ENCODE measurements at regions not wholly inside any gene's neighbourhood (a gene's known extent, or its start where the extent isn't known, plus 50 kb on each side); places are given as distances from the start of the nearest gene placed in this dataset.

DNA sequence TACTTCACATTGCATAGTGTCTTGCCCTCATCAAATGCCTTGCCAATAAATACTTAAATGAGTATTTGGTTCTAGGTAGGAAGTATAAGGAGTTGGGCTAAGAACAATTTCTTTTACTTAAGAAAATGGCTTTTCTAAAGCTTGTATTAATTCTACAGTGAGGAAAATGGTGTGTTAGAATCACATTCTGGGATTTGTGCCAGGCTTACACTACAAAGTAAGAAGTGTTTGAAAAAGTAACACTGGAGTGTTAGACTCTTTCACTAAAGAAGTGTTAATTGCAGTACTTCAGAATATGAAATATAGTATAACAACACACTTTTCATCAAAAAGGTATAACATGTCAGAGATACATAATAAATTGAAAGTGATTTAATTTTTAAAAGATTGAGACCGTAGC lies 328.7 kb downstream of the C3orf38 start:
- TF ChIP-seq ZNF263 (CRISPR knock-in tag; IDR thresholded peaks at IDR 0.05; ENCODE audit: low read depth), result no peak
- TF ChIP-seq, protein P1, sequence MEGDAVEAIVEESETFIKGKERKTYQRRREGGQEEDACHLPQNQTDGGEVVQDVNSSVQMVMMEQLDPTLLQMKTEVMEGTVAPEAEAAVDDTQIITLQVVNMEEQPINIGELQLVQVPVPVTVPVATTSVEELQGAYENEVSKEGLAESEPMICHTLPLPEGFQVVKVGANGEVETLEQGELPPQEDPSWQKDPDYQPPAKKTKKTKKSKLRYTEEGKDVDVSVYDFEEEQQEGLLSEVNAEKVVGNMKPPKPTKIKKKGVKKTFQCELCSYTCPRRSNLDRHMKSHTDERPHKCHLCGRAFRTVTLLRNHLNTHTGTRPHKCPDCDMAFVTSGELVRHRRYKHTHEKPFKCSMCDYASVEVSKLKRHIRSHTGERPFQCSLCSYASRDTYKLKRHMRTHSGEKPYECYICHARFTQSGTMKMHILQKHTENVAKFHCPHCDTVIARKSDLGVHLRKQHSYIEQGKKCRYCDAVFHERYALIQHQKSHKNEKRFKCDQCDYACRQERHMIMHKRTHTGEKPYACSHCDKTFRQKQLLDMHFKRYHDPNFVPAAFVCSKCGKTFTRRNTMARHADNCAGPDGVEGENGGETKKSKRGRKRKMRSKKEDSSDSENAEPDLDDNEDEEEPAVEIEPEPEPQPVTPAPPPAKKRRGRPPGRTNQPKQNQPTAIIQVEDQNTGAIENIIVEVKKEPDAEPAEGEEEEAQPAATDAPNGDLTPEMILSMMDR (IDR thresholded peaks at IDR 0.05), result no peak
- no peak for TF ChIP-seq CREB1 (CRISPR knock-in tag; IDR thresholded peaks at IDR 0.05)
- no peak for TF ChIP-seq ZBTB21 (CRISPR knock-in tag; IDR thresholded peaks at IDR 0.05; ENCODE audit: borderline replicate concordance)
- no peak for TF ChIP-seq MXD4 (CRISPR knock-in tag; IDR thresholded peaks at IDR 0.05; ENCODE audit: borderline replicate concordance)
- no peak for TF ChIP-seq SMAD3 (CRISPR knock-in tag; IDR thresholded peaks at IDR 0.05; ENCODE audit: borderline replicate concordance)
- TF ChIP-seq NR1H2 (CRISPR knock-in tag; IDR thresholded peaks at IDR 0.05), result no peak
- TF ChIP-seq, protein P2, sequence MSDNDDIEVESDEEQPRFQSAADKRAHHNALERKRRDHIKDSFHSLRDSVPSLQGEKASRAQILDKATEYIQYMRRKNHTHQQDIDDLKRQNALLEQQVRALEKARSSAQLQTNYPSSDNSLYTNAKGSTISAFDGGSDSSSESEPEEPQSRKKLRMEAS (CRISPR knock-in tag; IDR thresholded peaks at IDR 0.05), result no peak
- no peak for TF ChIP-seq NFYB (CRISPR knock-in tag; conservative IDR thresholded peaks at IDR 0.05; ENCODE audit: low read depth)
- no peak for TF ChIP-seq SP1 (CRISPR knock-in tag; conservative IDR thresholded peaks at IDR 0.05)
- TF ChIP-seq TP53 (CRISPR knock-in tag; IDR thresholded peaks at IDR 0.05), result no peak
- TF ChIP-seq ZNF416 (CRISPR knock-in tag; IDR thresholded peaks at IDR 0.05), result no peak

Measured in WTC11 (cell line).